ENCODE measurements at regions not wholly inside any gene's neighbourhood (a gene's known extent, or its start where the extent isn't known, plus 50 kb on each side); places are given as distances from the start of the nearest gene placed in this dataset.

- DNase-seq: no peak
These were observed 165.7 kb upstream of the C1orf21 start for GRCh38 chr1:184221087-184221486.

GRCh38 chr1:184222652-184223052 is 164.2 kb upstream of the C1orf21 start:
- peak; percentile 63 for DNase-seq

DNA sequence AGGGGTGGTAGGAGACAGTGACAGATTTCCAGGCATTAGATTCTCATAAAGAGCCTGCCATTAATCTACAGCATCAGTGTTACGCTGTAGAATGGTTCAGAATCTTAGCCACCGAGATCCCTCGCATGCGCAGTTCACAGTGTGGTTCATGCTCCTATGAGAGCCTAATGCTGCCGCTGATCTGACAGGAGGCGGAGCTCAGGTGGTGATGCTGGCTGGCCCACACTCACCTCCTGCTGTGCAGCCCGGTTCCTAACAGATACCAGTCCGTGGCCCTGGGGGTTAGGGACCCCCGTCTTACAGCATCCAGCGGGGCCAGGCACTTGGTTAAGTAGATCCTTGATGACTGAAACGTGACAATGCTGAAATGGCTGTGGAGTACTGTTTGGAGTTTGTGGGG is 163.6 kb upstream of the C1orf21 start:
- peak; percentile 20 for DNase-seq

DNA sequence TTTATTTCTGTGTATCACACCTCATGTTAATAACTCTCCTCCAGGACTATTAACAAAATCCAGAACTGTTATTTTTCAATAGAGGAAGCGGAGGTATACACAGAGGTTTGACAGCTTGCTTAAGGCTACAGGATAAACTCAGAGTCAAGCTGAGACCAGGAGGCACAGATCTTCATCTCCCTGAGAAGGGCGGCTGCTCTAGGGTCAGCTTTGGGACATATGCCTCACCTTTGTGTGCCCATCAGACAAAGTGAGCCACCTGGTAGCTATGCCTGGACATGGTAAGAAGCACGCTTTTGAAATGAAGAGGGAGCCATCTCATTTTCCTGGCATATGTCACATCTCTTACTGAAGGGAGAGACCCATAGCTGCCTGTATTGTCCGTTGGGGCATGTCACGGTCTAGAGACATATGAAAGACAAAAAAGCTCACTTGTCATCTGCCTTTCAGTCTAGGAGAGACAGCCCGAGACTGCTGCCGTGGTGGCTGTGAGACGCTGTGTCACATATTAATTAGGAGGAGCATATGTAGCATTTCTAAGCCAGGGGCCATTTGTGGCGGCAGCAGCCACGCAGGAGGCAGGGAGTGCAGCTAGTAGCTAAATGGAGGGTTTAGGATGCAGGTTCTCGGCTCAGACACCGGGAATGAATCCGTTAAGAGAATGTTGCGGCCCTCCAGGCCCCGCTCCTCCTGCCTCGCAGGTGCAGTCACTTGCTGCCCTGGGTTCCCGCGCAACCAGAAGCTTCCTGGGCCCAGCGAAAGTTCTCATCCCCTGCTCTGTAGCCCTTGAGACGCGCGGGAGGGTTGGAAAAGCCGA is 161.3 kb upstream of the C1orf21 start:
- DNase-seq: no peak

- DNase-seq: no peak
These were observed 160.7 kb upstream of the C1orf21 start for GRCh38 chr1:184226100-184226487.

DNA sequence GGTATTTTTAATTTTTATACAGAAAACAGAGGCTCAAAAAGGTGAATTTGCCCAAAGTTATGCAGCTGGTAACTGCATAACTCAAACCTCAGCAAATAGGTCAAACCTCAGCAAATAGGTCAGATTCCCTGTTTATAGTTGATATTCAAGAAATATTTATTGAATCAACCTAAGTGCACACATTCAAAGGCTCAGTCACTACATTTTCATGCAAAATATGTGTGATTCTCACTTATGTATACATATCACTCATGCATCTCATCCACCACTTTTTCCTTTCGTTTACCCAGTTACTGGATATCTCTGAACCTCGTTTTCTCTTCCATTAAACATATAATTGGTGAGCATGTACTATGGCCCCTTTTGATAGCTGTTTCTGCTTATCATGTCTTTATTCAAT is 158.3 kb upstream of the C1orf21 start:
- no peak for DNase-seq

- no peak for DNase-seq
These were observed 149.2 kb upstream of the C1orf21 start for GRCh38 chr1:184237588-184237987.

GRCh38 chr1:184241446-184241845 is 145.4 kb upstream of the C1orf21 start:
- no peak for DNase-seq

DNA sequence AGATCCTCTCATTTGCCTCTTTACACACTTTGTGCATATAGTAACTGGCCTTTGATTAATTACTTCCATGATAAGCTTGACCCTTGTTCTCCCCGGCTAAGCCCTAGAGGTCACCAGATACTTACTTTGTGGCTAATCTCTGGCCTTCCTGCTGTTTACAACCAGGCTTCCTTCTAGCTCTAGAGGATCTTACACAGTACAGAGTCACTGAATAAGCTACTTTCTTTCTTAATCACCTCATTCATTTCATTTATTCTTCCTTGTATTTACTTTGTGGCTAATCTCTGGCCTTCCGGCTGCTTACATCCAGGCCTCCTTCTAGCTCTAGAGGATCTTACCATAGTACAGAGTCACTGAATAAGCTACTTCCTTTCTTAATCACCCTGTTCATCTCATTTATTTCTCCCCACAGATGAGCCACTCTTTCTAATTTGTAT is 144.3 kb upstream of the C1orf21 start:
- no peak for DNase-seq

DNA sequence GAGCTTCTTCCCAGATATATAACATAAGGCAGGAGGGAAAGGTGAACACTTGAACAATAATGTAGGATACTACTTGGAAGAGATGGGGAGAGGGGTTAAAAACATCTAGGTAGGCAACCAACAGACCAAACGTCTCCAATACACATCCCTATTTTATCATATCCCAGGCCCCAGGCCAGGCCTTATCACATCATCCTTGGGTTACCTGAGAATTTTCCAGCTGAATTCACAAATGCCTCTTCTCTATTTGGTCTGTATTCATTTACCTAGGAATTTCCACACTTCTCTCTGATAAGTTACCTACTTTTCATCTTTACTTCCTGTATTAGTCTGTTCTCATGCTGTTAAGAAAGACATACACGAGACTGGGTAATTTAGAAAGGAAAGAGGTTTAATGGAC is 141.9 kb upstream of the C1orf21 start:
- no peak for DNase-seq

DNA sequence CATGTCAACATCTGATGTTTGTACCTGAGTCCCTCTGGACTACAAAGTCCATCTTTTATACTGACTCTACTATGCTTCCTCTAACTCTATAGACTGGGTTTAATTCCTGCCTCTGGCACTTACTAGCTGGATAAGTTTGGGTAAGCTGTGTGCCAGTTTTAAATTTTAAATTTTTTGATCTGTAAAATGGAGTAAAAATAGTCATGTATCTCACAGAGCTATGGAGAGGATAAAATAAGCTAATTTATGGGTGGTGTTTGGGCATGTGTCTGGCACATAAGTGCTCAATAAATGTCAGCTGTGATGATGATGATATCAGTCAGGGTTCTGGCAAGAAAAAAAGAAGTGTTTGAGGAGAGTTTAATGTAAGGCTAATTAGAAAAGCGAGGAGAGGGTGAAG is 139.2 kb upstream of the C1orf21 start:
- no peak for DNase-seq

GRCh38 chr1:184253921-184254320 is 132.9 kb upstream of the C1orf21 start:
- DNase-seq: no peak

GRCh38 chr1:184254849-184255248 is 132.0 kb upstream of the C1orf21 start:
- no peak for DNase-seq

DNA sequence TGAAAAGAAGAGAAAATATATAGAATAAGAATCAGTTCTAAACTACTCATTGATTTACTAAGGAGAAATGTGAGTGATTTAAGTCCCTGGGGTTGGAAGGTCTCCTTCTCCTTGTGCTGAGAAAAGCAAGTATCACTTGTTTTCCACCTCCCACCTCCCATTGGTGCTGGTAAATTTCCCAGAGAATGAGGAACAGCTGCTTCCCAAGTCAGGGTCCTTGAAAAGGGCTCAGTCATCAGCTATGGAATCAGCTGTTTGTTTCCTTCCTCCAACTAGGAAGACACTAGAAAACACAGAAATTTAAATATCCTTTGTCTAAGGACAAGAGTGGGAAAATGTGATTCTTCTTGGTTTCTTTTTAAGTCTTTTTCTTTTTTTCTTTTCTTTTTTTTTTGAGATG is 131.3 kb upstream of the C1orf21 start:
- no peak for DNase-seq

DNA sequence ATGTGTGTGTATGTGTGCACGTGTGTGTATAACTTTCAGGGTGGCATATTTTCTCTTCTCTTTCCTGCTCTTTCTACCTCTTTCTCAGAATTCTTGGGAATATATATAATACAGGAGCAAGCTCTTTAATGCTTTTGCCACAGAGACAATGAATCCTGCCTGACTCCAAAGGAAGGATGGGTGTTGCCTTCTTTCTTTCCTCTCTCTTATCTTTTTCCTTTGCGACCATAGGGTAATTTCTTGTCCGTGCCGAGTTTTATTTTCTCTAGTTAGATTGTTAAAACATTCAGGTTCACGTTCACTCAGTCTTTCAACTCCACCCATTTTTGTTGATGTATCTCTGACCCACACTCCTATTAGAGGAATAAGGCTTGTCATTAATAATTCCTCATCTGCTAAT is 129.0 kb upstream of the C1orf21 start:
- no peak for DNase-seq

- no peak for DNase-seq
These were observed 128.3 kb upstream of the C1orf21 start for GRCh38 chr1:184258525-184258924.

GRCh38 chr1:184260382-184260781 is 126.4 kb upstream of the C1orf21 start:
- DNase-seq: no peak

- no peak for DNase-seq
These were observed 124.7 kb upstream of the C1orf21 start for GRCh38 chr1:184262109-184262508.

DNA sequence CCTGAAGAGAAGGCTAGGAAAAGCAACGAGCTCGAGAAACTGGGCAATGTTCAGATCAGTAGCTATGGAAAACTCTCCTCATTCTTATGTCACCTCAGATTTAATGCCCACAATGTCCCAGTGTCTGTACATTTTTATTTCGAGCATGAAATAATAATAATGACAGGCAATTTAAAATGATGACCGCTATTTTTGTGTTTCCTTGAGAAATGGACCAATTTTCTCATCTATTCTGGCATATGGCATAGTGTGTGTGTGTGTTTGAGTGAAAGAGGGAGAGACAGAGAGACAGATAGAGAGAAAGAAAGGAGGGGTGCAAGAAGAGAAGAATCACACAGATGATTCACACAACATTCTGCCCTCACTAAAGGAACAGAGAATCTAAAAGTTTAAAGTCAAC is 119.1 kb upstream of the C1orf21 start:
- no peak for DNase-seq

DNA sequence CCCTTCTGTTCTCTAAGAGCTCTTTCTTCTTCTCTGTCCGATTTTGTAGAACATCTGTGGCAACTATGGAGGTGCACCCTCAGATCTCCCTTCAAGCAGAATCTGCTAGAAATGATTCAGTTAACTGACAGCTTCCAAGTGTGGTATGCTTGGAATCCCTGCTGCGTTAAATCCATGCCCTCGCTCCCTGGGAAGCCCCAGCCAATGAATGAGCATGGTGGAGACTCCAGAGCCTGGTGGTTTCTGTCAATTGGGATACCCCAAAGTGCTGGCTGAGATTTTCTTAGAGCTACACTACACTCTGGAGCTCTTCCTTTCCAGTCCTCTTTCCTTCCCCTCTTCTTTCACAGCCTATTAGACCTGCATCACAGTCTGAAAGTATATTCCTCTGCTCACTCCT is 116.3 kb upstream of the C1orf21 start:
- no peak for DNase-seq

DNA sequence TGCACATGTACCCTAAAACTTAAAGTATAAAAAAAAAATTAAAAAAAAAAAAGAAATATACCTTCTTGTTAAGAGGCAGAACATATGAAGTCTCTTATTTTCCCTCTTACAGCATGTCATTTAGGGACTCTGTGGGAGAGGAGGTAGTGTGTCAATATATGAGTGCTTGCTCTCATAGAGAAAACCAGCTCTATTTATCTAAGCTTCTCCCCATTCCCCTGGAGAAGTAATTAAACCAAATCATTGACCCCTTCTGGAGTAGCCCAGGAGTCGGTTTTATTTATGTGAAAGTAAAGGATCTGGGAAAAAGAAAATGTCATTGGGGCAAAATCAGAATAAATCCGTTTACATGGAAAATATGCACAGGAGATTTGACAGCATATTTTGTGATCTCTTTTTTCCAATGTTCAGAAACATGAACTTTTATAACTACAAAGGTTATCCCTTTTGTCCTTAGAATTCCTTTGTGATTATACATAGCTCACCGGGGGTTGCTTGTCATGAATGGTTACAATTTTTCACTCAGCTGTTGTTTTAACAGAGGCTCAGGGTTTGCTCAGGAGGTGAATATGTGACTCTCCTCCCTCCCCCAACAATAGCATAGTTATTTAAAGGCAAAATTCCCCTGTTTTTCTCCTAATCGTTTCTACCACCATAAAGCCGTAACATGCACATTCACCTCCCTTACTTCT is 114.5 kb upstream of the C1orf21 start:
- no peak for DNase-seq

- no peak for DNase-seq
These were observed 110.4 kb upstream of the C1orf21 start for GRCh38 chr1:184276416-184276815.

DNA sequence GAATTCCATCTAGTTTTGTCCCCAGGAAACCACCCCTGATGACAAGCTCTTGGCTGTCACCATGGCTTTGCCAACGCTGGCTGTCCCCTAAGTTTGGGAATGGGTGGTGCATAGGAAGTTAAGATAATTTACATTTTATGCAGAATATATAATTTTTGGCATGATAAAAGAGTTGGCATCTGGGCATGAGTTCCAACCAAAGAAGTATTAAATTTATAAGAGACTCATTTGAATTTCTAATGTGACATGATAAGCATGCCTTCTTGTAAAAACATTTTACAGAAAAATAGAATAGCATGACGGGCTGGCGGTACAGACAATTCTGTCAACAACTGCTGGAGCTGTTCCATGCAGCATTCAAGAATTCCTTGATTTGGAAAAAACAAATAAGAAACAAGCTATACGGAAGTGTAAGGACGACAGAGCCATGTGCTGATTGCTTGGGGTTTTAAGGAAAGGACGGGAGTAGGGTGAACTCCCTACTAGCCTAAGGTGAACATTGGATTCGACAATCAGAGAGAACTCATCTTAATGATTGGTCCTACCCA is 106.8 kb upstream of the C1orf21 start:
- DNase-seq: no peak

DNA sequence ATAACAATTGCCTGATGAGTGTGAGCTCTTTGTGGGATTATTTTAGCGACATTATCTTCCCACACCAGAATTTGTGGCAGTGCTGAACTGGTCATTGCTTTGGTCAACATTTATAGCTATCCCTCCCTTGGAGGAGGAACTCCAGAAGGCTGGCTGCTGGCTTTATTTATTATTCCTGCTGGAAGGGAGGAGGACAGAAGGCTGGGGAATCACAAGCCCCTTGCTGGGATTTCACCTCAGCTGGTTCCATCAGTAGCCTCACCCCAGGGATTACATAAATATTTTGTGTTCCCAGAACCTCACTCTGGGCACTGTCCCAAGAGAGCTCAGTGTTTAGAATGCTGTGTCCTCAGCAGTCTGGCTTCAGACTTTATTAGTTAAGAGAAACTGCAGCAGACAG is 102.8 kb upstream of the C1orf21 start:
- DNase-seq: no peak
